ENCODE measurements at regions not wholly inside any gene's neighbourhood (a gene's known extent, or its start where the extent isn't known, plus 50 kb on each side); places are given as distances from the start of the nearest gene placed in this dataset.

GRCh38 chr1:104973516-104973915 lies 1223.8 kb downstream of the AMY1C start:
- H2BK12ac ChIP-seq (ENCODE audit: insufficient read length, low read depth, low read length) = no peak overlapping the region
- no peaks in the 10 kb centered on the region for H3K79me1 ChIP-seq (ENCODE audit: insufficient read depth, low read depth, low read length, poor library complexity, severe bottlenecking)
- no peak overlapping the region for H3K18ac ChIP-seq (ENCODE audit: insufficient read length, low read depth, low read length)
- H3K4me1 ChIP-seq (ENCODE audit: insufficient read depth, low read length) = no peaks in the 10 kb centered on the region
- no peak overlapping the region for H2BK5ac ChIP-seq (ENCODE audit: insufficient read length, low read length)
- Mint-ChIP-seq H3K27ac (no peak overlapping the region), H3K4me1 (no peaks in the 10 kb centered on the region), H3K27me3 (ENCODE audit: low read depth) (no peaks in the 10 kb centered on the region), H3K4me3 (no peak overlapping the region), H3K9me3 (no peaks in the 10 kb centered on the region), H3K36me3 (ENCODE audit: insufficient read depth in 1 of 3, low read depth in 3 of 3) (no peaks in the 10 kb centered on the region)
- no peak overlapping the region for H2AFZ ChIP-seq (ENCODE audit: low read length)
- H3K23ac ChIP-seq (ENCODE audit: insufficient read length, low read depth, low read length) = no peak overlapping the region
- no peak for TF ChIP-seq CTCF (conservative IDR thresholded peaks at IDR 0.05)
- no peaks in the 10 kb centered on the region for H3K27me3 ChIP-seq (ENCODE audit: insufficient read depth, low read length)
- H2BK20ac ChIP-seq (ENCODE audit: low read depth, low read length, poor library complexity, severe bottlenecking) = no peak overlapping the region
- no peaks in the 10 kb centered on the region for H3K9me3 ChIP-seq (ENCODE audit: control insufficient read depth, low read depth, low read length)
- H3K14ac ChIP-seq (ENCODE audit: insufficient read depth, low read length) = no peak overlapping the region
- H2BK15ac ChIP-seq (ENCODE audit: low read depth, low read length) = no peak overlapping the region
- no peaks in the 10 kb centered on the region for H4K20me1 ChIP-seq (ENCODE audit: control insufficient read depth, insufficient read depth, insufficient read length)
- no peak overlapping the region for H4K91ac ChIP-seq (ENCODE audit: insufficient read length, low read depth, low read length)
- H3K4me2 ChIP-seq (ENCODE audit: insufficient read depth, insufficient read length, low read length) = no peak overlapping the region
- no peak overlapping the region for H3K4ac ChIP-seq (ENCODE audit: low read depth, low read length)
- no peak overlapping the region for H3K27ac ChIP-seq (ENCODE audit: insufficient read length, low read depth, low read length)
- H4K5ac ChIP-seq (ENCODE audit: insufficient read length, low read depth, low read length) = no peak overlapping the region
- H3T11ph ChIP-seq (ENCODE audit: low read length) = no peak overlapping the region
- H2AK5ac ChIP-seq (ENCODE audit: insufficient read length, low read length) = no peak overlapping the region
- no CpG with 5 or more reads among the region's 2 CpGs for WGBS (ENCODE audit: extremely low coverage, insufficient read length, low lambda C conversion rate)
- no peaks in the 10 kb centered on the region for H3K79me2 ChIP-seq (ENCODE audit: insufficient read depth, low read length)
- no peak overlapping the region for H2BK120ac ChIP-seq (ENCODE audit: low read depth, low read length, poor library complexity, severe bottlenecking)
- no peaks in the 10 kb centered on the region for H3K23me2 ChIP-seq (ENCODE audit: insufficient read length, low read depth, low read length, poor library complexity, severe bottlenecking)
- DNase-seq = no peak
- no peak overlapping the region for H3K9ac ChIP-seq (ENCODE audit: extremely low read depth, insufficient read length, low read length)
- H4K8ac ChIP-seq (replicated peaks; ENCODE audit: insufficient read length, low read depth, low read length) = no peak overlapping the region
- no peak overlapping the region for H3K56ac ChIP-seq (ENCODE audit: insufficient read length, low read depth, low read length)

All from H9 (cell line).